IMR-90 (cell line): ENCODE measurements at regions not wholly inside any gene's neighbourhood (a gene's known extent, or its start where the extent isn't known, plus 50 kb on each side); places are given as distances from the start of the nearest gene placed in this dataset.
"Not testable (repeated sequence)": the region's sequence is repeated elsewhere in the genome, so short reads cannot be mapped to it uniquely, and the experiment has no call there.

ENCODE experiments used
- ATAC-seq: fragments of 200-7000 bp; cut with Tn5 transposase; 2 replicates; pipeline ENCODE4 v1.9.1; 2020; ENCODE audit warnings: low read depth, mild to moderate bottlenecking, moderate library complexity
- BruUV-seq: library from RNA; stranded (reverse); fragments of 400-500 nt; replicated peaks from 2 replicates; lab custom pipeline; 2021; lab: Mats Ljungman, UMichigan
- CTCF ChIA-PET: fragments of 300-600 bp; formaldehyde crosslinking; extraction: SDS; loops from one replicate; lab custom pipeline; 2021; ENCODE audit warnings: antibody characterized with exemption; lab: Yijun Ruan, JAX
- POLR2A ChIA-PET: fragments of 300-600 bp; sonication (Branson Sonifier 250); formaldehyde crosslinking; loops from one replicate; lab custom pipeline; 2022; ENCODE audit warnings: antibody characterized with exemption; ENCODE audit not compliant: unreplicated experiment; lab: Charles Lee
- DNase-seq: peaks from one replicate; pipeline ENCODE4 v3.0.0; 2013
- H2AFZ ChIP-seq: replicated peaks from 2 replicates; pipeline ENCODE3; 2013; ENCODE audit warnings: low read length, mild to moderate bottlenecking; ENCODE audit not compliant: poor library complexity
- H2AK5ac ChIP-seq: 2 replicates; pipeline ENCODE4 v1.6.1; 2013; ENCODE audit warnings: low read depth, low read length, inconsistent platforms
- H2AK9ac ChIP-seq: replicated peaks from 2 replicates; pipeline ENCODE3; 2013; ENCODE audit warnings: mild to moderate bottlenecking, low read depth, low read length, moderate library complexity; ENCODE audit not compliant: poor library complexity
- H2BK120ac ChIP-seq: 2 replicates; pipeline ENCODE4 v1.6.1; 2013; ENCODE audit warnings: low read depth, low read length, inconsistent platforms
- H2BK15ac ChIP-seq: 3 replicates; pipeline ENCODE4 v1.6.1; 2013; ENCODE audit warnings: low read depth, low read length, inconsistent platforms
- H2BK20ac ChIP-seq: 2 replicates; pipeline ENCODE4 v1.6.1; 2013; ENCODE audit warnings: low read depth, mild to moderate bottlenecking, inconsistent platforms, low read length, moderate library complexity
- H2BK5ac ChIP-seq: 2 replicates; pipeline ENCODE4 v1.6.1; 2013; ENCODE audit warnings: mild to moderate bottlenecking, low read depth, low read length, inconsistent platforms; ENCODE audit not compliant: poor library complexity, severe bottlenecking
- H3K14ac ChIP-seq: replicated peaks from 2 replicates; pipeline ENCODE4 v1.6.1; 2013; ENCODE audit warnings: low read depth, low read length, inconsistent platforms
- H3K18ac ChIP-seq: 2 replicates; pipeline ENCODE4 v1.6.1; 2013; ENCODE audit warnings: low read depth, low read length, control low read depth
- H3K23ac ChIP-seq: 2 replicates; pipeline ENCODE4 v1.6.1; 2013; ENCODE audit warnings: low read depth, low read length, inconsistent platforms
- H3K27ac ChIP-seq: 2 replicates; pipeline ENCODE4 v1.5.1; 2013; ENCODE audit warnings: mild to moderate bottlenecking, control low read depth, low read length; ENCODE audit not compliant: insufficient read depth
- H3K27me3 ChIP-seq: 2 replicates; pipeline ENCODE4 v1.6.1; 2013; ENCODE audit warnings: low read length; ENCODE audit not compliant: control insufficient read depth, insufficient read depth
- H3K36me3 ChIP-seq: 2 replicates; pipeline ENCODE4 v1.6.1; 2013; ENCODE audit warnings: low read length, mixed read lengths; ENCODE audit not compliant: control insufficient read depth, insufficient read depth
- H3K4ac ChIP-seq: 2 replicates; pipeline ENCODE4 v1.6.1; 2013; ENCODE audit warnings: low read depth, low read length, inconsistent platforms
- H3K4me1 ChIP-seq: 2 replicates; pipeline ENCODE4 v1.6.1; 2013; ENCODE audit warnings: low read length, mixed read lengths; ENCODE audit not compliant: control insufficient read depth, insufficient read depth
- H3K4me2 ChIP-seq: 2 replicates; pipeline ENCODE4 v1.6.1; 2013; ENCODE audit warnings: low read depth, mild to moderate bottlenecking, control low read depth, low read length, moderate library complexity
- H3K4me3 ChIP-seq: 2 replicates; pipeline ENCODE4 v1.5.1; 2013; ENCODE audit warnings: low read depth, mild to moderate bottlenecking, control low read depth, low read length, moderate library complexity; ENCODE audit not compliant: insufficient read depth
- H3K56ac ChIP-seq: 2 replicates; pipeline ENCODE4 v1.6.1; 2013; ENCODE audit warnings: low read length, inconsistent platforms; ENCODE audit not compliant: insufficient read depth; ENCODE audit errors: extremely low read depth
- H3K79me1 ChIP-seq, 2 experiments: 2 replicates each; pipeline ENCODE4 v1.6.1; 2013; ENCODE audit warnings: low read length in 2 of 2, inconsistent platforms in 1 of 2, low read depth in 1 of 2
- H3K9ac ChIP-seq: 2 replicates; pipeline ENCODE4 v1.6.1; 2013; ENCODE audit warnings: low read depth, low read length, control low read depth
- H3K9me1 ChIP-seq: 2 replicates; pipeline ENCODE4 v1.6.1; 2013; ENCODE audit warnings: low read length, inconsistent platforms; ENCODE audit not compliant: insufficient read depth
- H3K9me3 ChIP-seq: 2 replicates; pipeline ENCODE4 v1.6.1; 2013; ENCODE audit warnings: low read length; ENCODE audit not compliant: control insufficient read depth, insufficient read depth
- H4K20me1 ChIP-seq: 2 replicates; pipeline ENCODE4 v1.6.1; 2013; ENCODE audit warnings: low read length, inconsistent platforms; ENCODE audit not compliant: insufficient read depth
- H4K5ac ChIP-seq: 2 replicates; pipeline ENCODE4 v1.6.1; 2013; ENCODE audit warnings: mild to moderate bottlenecking, low read depth, low read length, control low read depth
- H4K8ac ChIP-seq, 2 experiments: 2 replicates each; pipeline ENCODE4 v1.6.1; 2013; ENCODE audit warnings: low read depth in 2 of 2, low read length in 2 of 2, control low read depth in 1 of 2, inconsistent platforms in 1 of 2
- H4K91ac ChIP-seq: 2 replicates; pipeline ENCODE4 v1.6.1; 2013; ENCODE audit warnings: low read depth, low read length, inconsistent platforms; ENCODE audit not compliant: insufficient read depth
- BHLHE40 ChIP-seq: fragments of 150-350 bp; IDR thresholded peaks from 2 replicates; pipeline ENCODE4 v1.6.1; 2016; ENCODE audit warnings: mild to moderate bottlenecking, low read depth, low read length
- CEBPB ChIP-seq: IDR thresholded peaks from 2 replicates; pipeline ENCODE4 v1.6.1; 2012; ENCODE audit warnings: low read depth, low read length, improper control_type of control experiment
- CHD1 ChIP-seq: IDR thresholded peaks from 2 replicates; pipeline ENCODE4 v1.6.1; 2012; ENCODE audit warnings: low read depth, low read length, improper control_type of control experiment
- NFE2L2 ChIP-seq: fragments of 150-350 bp; IDR thresholded peaks from 2 replicates; pipeline ENCODE4 v1.6.1; 2016; ENCODE audit warnings: low read depth, mild to moderate bottlenecking, low read length
- SMC3 ChIP-seq: fragments of 150-350 bp; IDR thresholded peaks from 2 replicates; pipeline ENCODE4 v1.6.1; 2016; ENCODE audit warnings: low read depth, mild to moderate bottlenecking, antibody characterized with exemption, low read length, moderate library complexity
- WGBS, 2 experiments: methylation state at CpG; one replicate each; pipeline versions ENCODE4 v1.1.5 to v1.1.7; 2013; ENCODE audit warnings: missing lambda C conversion rate in 2 of 2; ENCODE audit not compliant: insufficient read length in 1 of 2; ENCODE audit errors: extremely low coverage in 2 of 2; 5-methylcytosine and 5-hydroxymethylcytosine counted together
- dilution Hi-C: fragments of 300-500 bp; cut with HindIII; formaldehyde crosslinking; loops from one replicate; pipeline ENCODE4 v1.14.3; 2018; ENCODE audit warnings: low sequenced_read_pairs; ENCODE audit not compliant: unreplicated experiment
- in situ Hi-C: fragments of 300-500 bp; cut with MboI; formaldehyde crosslinking; loops from 3 replicates; pipeline ENCODE4 v1.14.3; 2019; ENCODE audit warnings: low sequenced_read_pairs, inconsistent platforms, mixed read lengths
- intact Hi-C: fragments of 100-400 bp; cut with micrococcal nuclease; formaldehyde crosslinking; loops from 2 replicates; pipeline ENCODE4 v1.10.0; 2022

DNA sequence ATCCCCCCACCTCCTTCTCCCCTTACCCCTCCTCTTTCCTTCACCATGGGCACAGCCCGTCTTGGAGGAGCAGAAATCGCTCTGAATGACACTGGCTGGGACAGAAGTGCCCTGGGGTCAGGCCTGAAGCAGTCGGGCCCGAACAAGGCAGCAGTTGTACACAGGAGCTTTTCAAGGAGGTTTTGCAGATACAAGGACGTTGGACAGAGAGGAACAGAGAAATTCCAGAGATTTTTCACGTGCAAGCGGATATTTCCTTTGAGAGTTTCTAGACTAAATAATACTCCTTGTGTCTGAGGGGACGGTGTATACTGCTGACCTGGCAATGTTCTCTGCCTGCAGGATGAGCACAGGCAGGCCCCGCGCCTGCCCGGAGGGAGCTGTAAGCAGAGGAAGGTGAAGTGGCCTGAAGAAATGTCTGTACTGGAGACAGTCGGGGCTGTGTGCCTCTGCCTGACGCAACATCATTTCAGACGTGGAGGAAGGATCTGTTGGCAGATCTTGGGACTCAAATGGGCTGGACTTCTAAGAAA is 95.3 kb upstream of the SLC25A33 start (continued):
- TF ChIP-seq SMC3, result no peak

DNA sequence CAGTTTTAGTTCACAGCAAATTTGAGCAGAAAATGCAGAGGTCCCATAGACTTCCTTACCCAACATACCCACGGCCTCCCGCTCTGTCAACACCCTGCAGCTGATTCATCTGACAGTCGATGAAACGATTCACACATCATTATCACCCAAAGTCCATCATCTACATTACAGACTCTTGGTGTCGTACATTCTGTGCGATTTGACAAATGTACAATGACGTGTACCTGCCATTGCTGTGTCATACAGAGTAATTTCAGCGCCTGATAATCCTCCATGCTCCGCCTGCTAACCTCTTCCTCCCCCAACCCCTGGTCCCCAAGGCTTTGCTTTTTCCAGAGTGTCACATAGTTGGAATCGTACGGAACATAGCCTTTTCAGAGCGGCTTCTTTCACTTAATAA is 94.7 kb upstream of the SLC25A33 start:
- Histone ChIP-seq H3K27me3 (no peaks in the 10 kb centered on the region), H3K27ac (peak overlapping the region; percentile 53; the same call in 1 of the 2 replicates), H3K56ac (peak overlapping the region; percentile 80; the same call in 1 of the 2 replicates), H2BK20ac (peak overlapping the region; percentile 97), H2AFZ (peak overlapping the region; percentile 78), H3K9ac (no peak overlapping the region), H3K9me1 (peaks cover 25% of the 10 kb centered on the region), H2BK5ac (peak overlapping the region; percentile 86), H2BK120ac (peak overlapping the region; percentile 98), H3K4ac (peak overlapping the region; percentile 96), H3K36me3 (no peaks in the 10 kb centered on the region), H4K20me1 (no peaks in the 10 kb centered on the region), H3K4me1 (peaks cover 15% of the 10 kb centered on the region), H2AK9ac (peak overlapping the region; percentile 60), H3K14ac (peak overlapping the region; percentile 93), H4K91ac (peak overlapping the region; percentile 83), H3K9me3 (no peaks in the 10 kb centered on the region), H3K18ac (peak overlapping the region; percentile 78), H2AK5ac (peak overlapping the region; percentile 89; the same call in 1 of the 2 replicates), H3K4me2 (no peak overlapping the region), H3K79me1 (no peaks in the 10 kb centered on the region), H3K23ac (peak overlapping the region; percentile 97), H2BK15ac (peak overlapping the region; percentile 98), H4K5ac (peak overlapping the region; percentile 66; the same call in 1 of the 2 replicates), H4K8ac (peak overlapping the region; percentile 44 to 84; a peak in 3 of 4 replicates), H3K4me3 (no peak overlapping the region)
- BruUV-seq, result no TSS peak
- DNase-seq (no peak), ATAC-seq (no peak)
- intact Hi-C loops, result no loop called here
- ChIA-PET CTCF (no interaction called here), POLR2A (interaction anchor here (0.7 kb wide), 1 partner anchor 123 kb away, joined by 4 read pairs; no protein-coding TSS in a partner anchor)
- in situ Hi-C loops, result no loop called here
- WGBS, 2 experiments, result 43% methylated on average over 9 of the region's 12 CpGs; no CpG with 5 or more reads in 1 of the 2 experiments
- TF ChIP-seq CHD1, result no peak
- TF ChIP-seq BHLHE40, result no peak
- TF ChIP-seq CEBPB, result no peak
- TF ChIP-seq NFE2L2, result no peak
- dilution Hi-C loops, result no loop called here

DNA sequence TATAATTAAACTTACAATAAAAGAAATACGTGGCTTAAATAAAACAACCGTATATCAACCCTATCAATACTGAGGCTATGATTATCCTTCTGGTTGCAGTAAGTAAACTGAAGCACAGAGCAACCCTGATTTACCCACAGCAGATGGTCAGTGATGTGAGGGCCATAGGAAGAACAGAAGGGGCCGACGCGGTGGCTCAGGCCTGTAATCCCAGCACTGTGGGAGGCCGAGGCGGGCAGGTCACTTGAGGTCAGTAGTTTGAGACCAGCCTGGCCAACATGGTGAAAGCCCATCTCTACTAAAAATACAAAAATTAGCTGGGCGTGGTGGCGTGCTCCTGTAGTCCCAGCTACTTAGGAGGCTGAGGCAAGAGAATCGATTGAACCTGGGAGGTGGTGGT is 94.2 kb upstream of the SLC25A33 start:
- in situ Hi-C loops, H3K36me3 ChIP-seq, DNase-seq, H4K91ac ChIP-seq, H3K79me1 ChIP-seq, H3K27me3 ChIP-seq, H2AFZ ChIP-seq, dilution Hi-C loops, H4K8ac ChIP-seq, H3K56ac ChIP-seq, intact Hi-C loops, H2BK15ac ChIP-seq, H3K18ac ChIP-seq, H3K4me2 ChIP-seq, BruUV-seq, H3K23ac ChIP-seq, ATAC-seq, H3K27ac ChIP-seq, H3K9me3 ChIP-seq, H4K5ac ChIP-seq, H3K14ac ChIP-seq, H4K20me1 ChIP-seq, H2BK5ac ChIP-seq, POLR2A ChIA-PET, H3K4me3 ChIP-seq, H3K9ac ChIP-seq, H2AK9ac ChIP-seq: not testable (repeated sequence)
- Histone ChIP-seq H2AK5ac (peak overlapping the region; percentile 57; the same call in 1 of the 2 replicates), H3K4ac (peak overlapping the region; percentile 53; the same call in 1 of the 2 replicates), H3K9me1 (peaks cover 23% of the 10 kb centered on the region), H2BK120ac (peak overlapping the region; percentile 48; the same call in 1 of the 2 replicates), H2BK20ac (peak overlapping the region; percentile 34; the same call in 1 of the 2 replicates), H3K4me1 (peaks cover 18% of the 10 kb centered on the region)
- WGBS, 2 experiments, result no CpG with 5 or more reads among the region's 10 CpGs
- CTCF ChIA-PET, result interaction anchor here (0.7 to 1.4 kb wide), 2 partner anchors 32 to 54 kb away, joined by 3 to 5 read pairs; no protein-coding TSS in a partner anchor
